ENCODE measurements at regions not wholly inside any gene's neighbourhood (a gene's known extent, or its start where the extent isn't known, plus 50 kb on each side); places are given as distances from the start of the nearest gene placed in this dataset.

DNA sequence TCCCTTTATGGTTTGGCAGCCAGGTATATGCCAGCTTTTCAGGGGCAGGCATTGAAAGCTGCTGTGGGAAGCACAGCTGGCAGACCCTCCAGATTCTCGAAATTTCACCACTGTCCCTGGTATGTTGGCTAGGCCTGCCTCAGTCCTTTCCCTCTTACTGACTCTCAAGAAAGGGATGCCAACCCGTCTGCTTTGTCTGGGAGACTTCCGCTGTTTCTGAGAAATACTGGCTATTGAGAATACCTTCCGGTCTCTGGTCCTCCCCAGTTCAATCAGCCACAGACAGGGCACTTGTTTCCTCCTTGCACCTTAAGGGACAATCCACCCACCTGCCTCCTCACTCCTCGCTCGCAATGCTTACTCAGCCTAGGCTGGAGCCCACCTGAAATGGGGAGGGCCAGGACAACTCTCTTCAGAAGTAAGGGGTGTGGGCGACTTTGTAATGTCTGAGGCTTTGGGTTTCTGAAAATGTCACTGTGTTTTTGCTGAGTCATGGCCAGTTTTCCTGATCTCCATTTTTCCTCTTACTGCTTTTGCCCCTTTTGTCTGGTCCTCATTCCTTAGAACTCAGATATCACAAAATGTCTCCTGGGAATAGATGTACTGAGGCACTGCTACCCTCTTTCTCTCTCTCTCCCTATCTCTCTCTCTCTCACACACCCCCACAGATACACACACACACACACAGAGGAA lies 571.1 kb downstream of the TNS1 start:
- TF ChIP-seq CTCF (conservative IDR thresholded peaks at IDR 0.05; ENCODE audit: low read depth, low read length) = no peak
- TF ChIP-seq EZH2 (IDR thresholded peaks at IDR 0.05; ENCODE audit: borderline replicate concordance, low read depth, low read length, poor library complexity, severe bottlenecking) = no peak
- intact Hi-C loops (cut with micrococcal nuclease; ENCODE audit: unreplicated experiment) = no loop called here
- ChIA-PET CTCF (no interaction called here), POLR2A (ENCODE audit: low non-redundant PET) (no interaction called here)
- BruUV-seq (replicated peaks) = no TSS peak
- Histone ChIP-seq H3K4me1 (ENCODE audit: insufficient read depth, low read length, poor library complexity, severe bottlenecking) (peaks cover 20% of the 10 kb centered on the region), H3K27ac (ENCODE audit: low read depth, low read length, poor library complexity, severe bottlenecking) (no peak overlapping the region), H3K36me3 (ENCODE audit: insufficient read depth, low read length, poor library complexity, severe bottlenecking) (no peaks in the 10 kb centered on the region), H3K9me3 (ENCODE audit: low read depth, low read length, poor library complexity, severe bottlenecking) (no peaks in the 10 kb centered on the region), H3K27me3 (replicated peaks; ENCODE audit: insufficient read depth, low read depth, low read length, poor library complexity) (no peaks in the 10 kb centered on the region), H3K4me3 (ENCODE audit: low read depth, low read length, poor library complexity, severe bottlenecking) (no peak overlapping the region)
- DNase-seq (ENCODE audit: low spot score) = no peak

GRCh38 chr2:217430916-217431576 lies 571.2 kb upstream of the TNP1 start:
- intact Hi-C loops (cut with micrococcal nuclease; ENCODE audit: unreplicated experiment) = no loop called here
- Histone ChIP-seq H3K4me1 (ENCODE audit: insufficient read depth, low read length, poor library complexity, severe bottlenecking) (peaks cover 20% of the 10 kb centered on the region), H3K4me3 (ENCODE audit: low read depth, low read length, poor library complexity, severe bottlenecking) (no peak overlapping the region), H3K27ac (ENCODE audit: low read depth, low read length, poor library complexity, severe bottlenecking) (no peak overlapping the region), H3K36me3 (ENCODE audit: insufficient read depth, low read length, poor library complexity, severe bottlenecking) (no peaks in the 10 kb centered on the region), H3K9me3 (ENCODE audit: low read depth, low read length, poor library complexity, severe bottlenecking) (no peaks in the 10 kb centered on the region), H3K27me3 (replicated peaks; ENCODE audit: insufficient read depth, low read depth, low read length, poor library complexity) (no peaks in the 10 kb centered on the region)
- BruUV-seq (replicated peaks) = no TSS peak
- TF ChIP-seq EZH2 (IDR thresholded peaks at IDR 0.05; ENCODE audit: borderline replicate concordance, low read depth, low read length, poor library complexity, severe bottlenecking) (no peak), CTCF (conservative IDR thresholded peaks at IDR 0.05; ENCODE audit: low read depth, low read length) (no peak)
- ChIA-PET CTCF (no interaction called here), POLR2A (ENCODE audit: low non-redundant PET) (no interaction called here)
- no peak for DNase-seq (ENCODE audit: low spot score)

DNA sequence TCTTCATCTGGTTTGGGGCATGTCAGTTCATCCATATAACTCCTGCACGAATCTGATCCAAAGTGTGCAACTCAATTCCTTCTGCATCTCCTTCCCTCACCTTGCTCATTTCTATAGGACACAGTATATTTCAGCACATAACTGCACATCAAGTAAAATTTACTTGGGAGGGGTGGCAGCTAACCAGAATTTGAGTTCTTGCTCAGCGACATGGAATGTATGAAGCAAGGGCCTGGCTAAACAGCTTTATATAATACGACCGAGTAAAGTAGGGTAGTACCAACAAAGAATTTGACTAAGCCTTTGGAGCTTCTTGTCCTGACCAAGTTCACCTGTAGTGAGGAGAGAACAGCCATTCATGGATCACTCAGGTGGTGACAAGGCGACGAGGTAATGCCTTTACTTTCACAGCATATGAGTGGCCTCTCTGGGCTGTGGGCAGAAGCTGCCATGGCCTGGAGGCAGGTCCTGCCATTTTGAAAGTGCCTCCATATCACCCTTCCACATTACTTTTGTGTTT lies 570.2 kb upstream of the TNP1 start:
- TF ChIP-seq EZH2 (IDR thresholded peaks at IDR 0.05; ENCODE audit: borderline replicate concordance, low read depth, low read length, poor library complexity, severe bottlenecking) = no peak
- no peak for TF ChIP-seq CTCF (conservative IDR thresholded peaks at IDR 0.05; ENCODE audit: low read depth, low read length)
- peaks cover 3% of the 10 kb centered on the region for H3K9me3 ChIP-seq (ENCODE audit: low read depth, low read length, poor library complexity, severe bottlenecking)
- intact Hi-C loops (cut with micrococcal nuclease; ENCODE audit: unreplicated experiment) = no loop called here
- H3K36me3 ChIP-seq (ENCODE audit: insufficient read depth, low read length, poor library complexity, severe bottlenecking) = no peaks in the 10 kb centered on the region
- ChIA-PET CTCF (no interaction called here), POLR2A (ENCODE audit: low non-redundant PET) (no interaction called here)
- no TSS peak for BruUV-seq (replicated peaks)
- H3K27me3 ChIP-seq (replicated peaks; ENCODE audit: insufficient read depth, low read depth, low read length, poor library complexity) = no peaks in the 10 kb centered on the region
- peaks cover 20% of the 10 kb centered on the region for H3K4me1 ChIP-seq (ENCODE audit: insufficient read depth, low read length, poor library complexity, severe bottlenecking)
- DNase-seq (ENCODE audit: low spot score) = no peak
- no peak overlapping the region for H3K27ac ChIP-seq (ENCODE audit: low read depth, low read length, poor library complexity, severe bottlenecking)
- H3K4me3 ChIP-seq (ENCODE audit: low read depth, low read length, poor library complexity, severe bottlenecking) = no peak overlapping the region
